Activated naive CD8-positive, alpha-beta T cell (primary cell): ENCODE measurements at regions not wholly inside any gene's neighbourhood (a gene's known extent, or its start where the extent isn't known, plus 50 kb on each side); places are given as distances from the start of the nearest gene placed in this dataset.

Source experiments
- H3K27ac Mint-ChIP-seq: one replicate; pipeline ENCODE4 v1.8.0; 2021; ENCODE audit warnings: mixed read lengths
- H3K27me3 Mint-ChIP-seq: one replicate; pipeline ENCODE4 v1.8.0; 2021; ENCODE audit warnings: mixed read lengths
- H3K36me3 Mint-ChIP-seq: one replicate; pipeline ENCODE4 v1.8.0; 2021; ENCODE audit warnings: mixed read lengths
- H3K4me1 Mint-ChIP-seq: one replicate; pipeline ENCODE4 v1.8.0; 2021; ENCODE audit warnings: low read depth, mixed read lengths
- H3K4me3 Mint-ChIP-seq: one replicate; pipeline ENCODE4 v1.8.0; 2021; ENCODE audit warnings: mild to moderate bottlenecking, mixed read lengths
- H3K9me3 Mint-ChIP-seq: one replicate; pipeline ENCODE4 v1.8.0; 2021; ENCODE audit warnings: low read depth, mixed read lengths

- Mint-ChIP-seq H3K9me3 (no peaks in the 10 kb centered on the region), H3K27me3 (peaks cover 32% of the 10 kb centered on the region), H3K4me1 (no peaks in the 10 kb centered on the region), H3K27ac (no peak overlapping the region), H3K4me3 (no peak overlapping the region), H3K36me3 (no peaks in the 10 kb centered on the region)
Measured at GRCh38 chr2:118296663-118297062, 208.4 kb downstream of the INSIG2 start.

DNA sequence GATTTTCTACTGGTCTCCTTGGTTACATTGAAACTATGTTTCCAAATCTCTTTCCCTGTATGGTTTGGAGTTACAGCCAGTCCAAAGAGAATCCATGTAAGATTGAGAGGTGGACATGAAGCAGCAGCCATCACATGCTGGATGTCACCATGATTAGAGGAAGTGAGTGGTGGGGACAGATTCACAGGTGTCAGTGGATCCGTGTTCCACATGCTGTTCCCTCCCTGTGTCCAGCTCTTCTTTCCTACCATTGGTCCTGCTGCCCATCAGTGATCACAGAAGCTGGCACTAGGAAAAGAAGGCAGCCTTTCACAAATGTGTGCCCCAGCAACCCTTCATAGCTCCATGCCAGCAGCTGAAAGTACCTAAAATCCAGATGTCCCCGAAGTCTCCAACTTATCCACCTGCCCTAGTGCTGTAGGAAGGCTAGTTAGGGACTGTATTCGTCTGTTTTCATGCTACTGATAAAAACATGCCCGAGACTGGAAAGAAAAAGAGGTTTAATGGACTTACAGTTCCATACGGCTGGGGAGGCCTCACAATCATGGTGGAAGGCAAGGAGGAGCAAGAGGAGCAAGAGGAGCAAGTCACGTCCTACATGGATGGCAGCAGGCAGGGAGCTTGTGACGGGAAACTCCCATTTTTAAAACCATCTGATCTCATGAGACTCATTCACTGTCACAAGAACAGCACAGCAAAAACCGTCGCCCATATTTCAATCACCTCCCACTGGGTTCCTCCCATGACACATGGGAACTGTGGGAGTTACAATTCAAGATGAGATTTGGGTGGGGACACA lies 207.5 kb downstream of the INSIG2 start:
- Mint-ChIP-seq H3K27ac (no peak overlapping the region), H3K9me3 (no peaks in the 10 kb centered on the region), H3K36me3 (no peaks in the 10 kb centered on the region)

DNA sequence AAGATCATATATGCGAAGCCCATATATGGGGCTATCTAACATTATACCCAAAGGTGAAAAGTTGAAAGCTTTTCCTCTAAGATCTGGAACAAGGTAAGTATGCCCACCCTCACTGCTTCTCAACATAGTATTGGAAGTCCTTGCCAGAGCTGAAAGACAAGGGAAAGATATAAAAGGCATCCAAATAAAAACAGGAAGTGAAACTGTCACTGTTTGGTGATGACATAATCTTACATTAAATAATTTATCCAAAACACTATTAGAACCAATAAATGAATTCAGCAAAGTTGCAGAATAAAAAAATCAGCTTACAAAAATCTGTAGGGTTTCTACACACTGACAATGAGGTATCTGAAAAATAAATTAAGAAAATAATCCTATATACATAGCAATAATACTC lies 205.8 kb downstream of the INSIG2 start:
- no peaks in the 10 kb centered on the region for H3K36me3 Mint-ChIP-seq
- no peaks in the 10 kb centered on the region for H3K9me3 Mint-ChIP-seq
- no peak overlapping the region for H3K4me3 Mint-ChIP-seq
- no peak overlapping the region for H3K27ac Mint-ChIP-seq
- no peaks in the 10 kb centered on the region for H3K4me1 Mint-ChIP-seq
- H3K27me3 Mint-ChIP-seq: peaks cover 24% of the 10 kb centered on the region

More for the DNA sequence above, 207.5 kb downstream of the INSIG2 start:
- Mint-ChIP-seq H3K4me3 (no peak overlapping the region), H3K4me1 (no peaks in the 10 kb centered on the region), H3K27me3 (peaks cover 31% of the 10 kb centered on the region)

DNA sequence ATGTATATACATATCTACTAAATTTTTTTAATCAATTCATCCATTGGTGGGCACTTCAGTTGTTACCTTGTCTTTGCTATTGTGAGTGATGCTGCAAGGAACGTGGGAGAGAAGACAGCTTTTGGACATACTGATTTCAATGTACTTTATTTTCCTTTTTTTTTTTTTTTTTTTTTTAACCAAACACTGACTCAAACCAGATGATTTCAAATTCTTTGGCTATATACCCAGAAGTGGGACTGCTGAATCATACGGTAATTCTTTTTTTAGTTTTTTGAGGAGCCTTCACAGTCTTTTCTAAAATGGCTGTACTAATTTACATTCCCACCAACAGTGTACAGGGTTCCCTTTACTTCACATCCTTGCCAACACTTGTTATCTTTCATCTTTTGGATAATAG lies 204.7 kb downstream of the INSIG2 start:
- no peaks in the 10 kb centered on the region for H3K9me3 Mint-ChIP-seq
- H3K4me3 Mint-ChIP-seq: no peak overlapping the region
- no peaks in the 10 kb centered on the region for H3K36me3 Mint-ChIP-seq
- peaks cover 18% of the 10 kb centered on the region for H3K27me3 Mint-ChIP-seq
- H3K4me1 Mint-ChIP-seq: no peaks in the 10 kb centered on the region
- no peak overlapping the region for H3K27ac Mint-ChIP-seq

GRCh38 chr2:118291251-118291880 lies 203.1 kb downstream of the INSIG2 start:
- Mint-ChIP-seq H3K4me3 (no peak overlapping the region), H3K4me1 (no peaks in the 10 kb centered on the region), H3K36me3 (no peaks in the 10 kb centered on the region), H3K27me3 (peaks cover 15% of the 10 kb centered on the region), H3K27ac (no peak overlapping the region), H3K9me3 (no peaks in the 10 kb centered on the region)

DNA sequence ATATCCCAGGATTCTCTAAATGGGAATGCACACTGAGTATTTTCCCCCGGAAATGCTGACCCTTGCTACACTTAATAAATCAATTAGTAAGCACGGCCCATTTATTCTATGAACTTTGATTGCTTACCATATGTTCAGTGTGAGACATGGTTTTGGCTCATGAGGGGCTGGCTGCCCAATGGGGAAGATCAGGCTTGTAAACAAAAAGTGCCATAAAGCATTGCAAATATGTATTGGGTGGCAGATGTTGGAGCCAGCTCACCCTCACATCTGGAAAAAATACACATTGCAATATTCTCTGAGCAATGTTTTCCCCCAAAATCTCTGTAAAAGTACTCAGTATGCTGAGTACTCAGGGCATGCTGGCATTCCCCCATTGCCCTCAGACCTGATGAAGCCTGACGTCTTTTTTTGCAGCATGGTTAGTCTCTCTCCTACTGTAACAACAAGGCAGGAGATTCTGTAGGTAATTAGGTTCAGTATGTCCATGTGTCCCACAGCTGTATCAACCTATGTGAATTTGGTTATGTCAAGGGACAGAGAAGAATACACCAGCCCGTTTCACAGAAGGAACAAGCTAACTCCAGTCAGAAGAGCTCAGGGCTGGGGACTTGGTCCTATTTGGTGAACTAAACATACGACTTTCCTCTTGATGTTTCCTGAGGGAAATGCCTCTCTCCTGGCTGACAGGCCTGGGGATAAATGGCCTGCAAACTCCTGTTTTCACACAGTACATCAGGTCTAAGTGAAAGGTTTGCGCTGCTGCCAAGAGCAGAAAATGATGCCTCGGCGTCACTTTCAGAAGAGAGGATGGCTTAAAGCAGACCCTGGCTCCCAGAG lies 202.4 kb downstream of the INSIG2 start:
- Mint-ChIP-seq H3K9me3 (no peaks in the 10 kb centered on the region), H3K27ac (no peak overlapping the region), H3K27me3 (peaks cover 11% of the 10 kb centered on the region), H3K4me3 (no peak overlapping the region), H3K4me1 (no peaks in the 10 kb centered on the region), H3K36me3 (no peaks in the 10 kb centered on the region)

GRCh38 chr2:118279005-118279404 lies 190.7 kb downstream of the INSIG2 start:
- Mint-ChIP-seq H3K9me3 (no peaks in the 10 kb centered on the region), H3K27me3 (peaks cover 17% of the 10 kb centered on the region)

GRCh38 chr2:118278046-118278445 lies 189.8 kb downstream of the INSIG2 start:
- H3K9me3 Mint-ChIP-seq: no peaks in the 10 kb centered on the region
- no peak overlapping the region for H3K27ac Mint-ChIP-seq
- peaks cover 17% of the 10 kb centered on the region for H3K27me3 Mint-ChIP-seq
- no peaks in the 10 kb centered on the region for H3K36me3 Mint-ChIP-seq
- H3K4me1 Mint-ChIP-seq: no peaks in the 10 kb centered on the region
- H3K4me3 Mint-ChIP-seq: no peak overlapping the region

More at GRCh38 chr2:118279005-118279404, 190.7 kb downstream of the INSIG2 start:
- Mint-ChIP-seq H3K27ac (no peak overlapping the region), H3K4me3 (no peak overlapping the region), H3K4me1 (no peaks in the 10 kb centered on the region), H3K36me3 (no peaks in the 10 kb centered on the region)

DNA sequence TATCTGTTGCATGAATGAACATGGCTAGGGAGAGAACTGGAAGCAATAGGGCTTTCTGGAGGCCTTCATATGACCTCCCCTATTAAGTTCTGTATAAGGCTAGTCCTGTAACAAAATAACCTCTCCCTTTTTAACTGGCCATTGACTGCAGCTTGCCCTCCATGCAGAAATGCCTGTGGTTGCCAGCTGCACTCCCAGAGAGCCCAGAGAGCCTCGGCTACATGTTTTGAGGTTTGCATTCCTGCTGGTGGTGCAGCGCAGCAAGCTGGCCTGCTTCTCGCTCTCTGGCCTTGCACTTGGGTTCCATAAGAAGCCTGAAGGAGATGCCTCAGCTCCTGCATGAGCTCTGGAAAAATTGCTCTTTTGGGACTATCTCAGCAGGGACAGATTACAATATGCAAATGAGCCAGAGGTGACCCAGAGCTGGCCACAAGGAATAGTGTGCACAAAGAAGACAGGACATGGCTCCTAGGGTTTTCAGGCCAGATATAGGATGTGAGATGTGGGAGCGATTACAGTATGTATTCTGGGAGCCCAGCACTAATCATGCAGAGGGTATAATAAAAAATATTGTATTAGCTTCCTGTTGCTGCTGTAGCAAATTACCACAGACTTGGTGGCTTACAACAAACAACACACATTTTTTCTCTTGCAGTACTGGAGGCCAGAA lies 186.7 kb downstream of the INSIG2 start:
- Mint-ChIP-seq H3K4me3 (no peak overlapping the region), H3K27me3 (peaks cover 16% of the 10 kb centered on the region), H3K27ac (no peak overlapping the region), H3K4me1 (no peaks in the 10 kb centered on the region), H3K36me3 (no peaks in the 10 kb centered on the region), H3K9me3 (no peaks in the 10 kb centered on the region)

- H3K27me3 Mint-ChIP-seq: peaks cover 8% of the 10 kb centered on the region
- no peak overlapping the region for H3K4me3 Mint-ChIP-seq
- H3K9me3 Mint-ChIP-seq: no peaks in the 10 kb centered on the region
- H3K27ac Mint-ChIP-seq: no peak overlapping the region
- no peaks in the 10 kb centered on the region for H3K4me1 Mint-ChIP-seq
- H3K36me3 Mint-ChIP-seq: no peaks in the 10 kb centered on the region
Measured at GRCh38 chr2:118272391-118272790, 184.1 kb downstream of the INSIG2 start.

GRCh38 chr2:118269408-118270051 lies 181.3 kb downstream of the INSIG2 start:
- H3K9me3 Mint-ChIP-seq: no peaks in the 10 kb centered on the region
- peaks cover 7% of the 10 kb centered on the region for H3K27me3 Mint-ChIP-seq
- no peaks in the 10 kb centered on the region for H3K4me1 Mint-ChIP-seq
- no peaks in the 10 kb centered on the region for H3K36me3 Mint-ChIP-seq
- no peak overlapping the region for H3K4me3 Mint-ChIP-seq
- no peak overlapping the region for H3K27ac Mint-ChIP-seq

DNA sequence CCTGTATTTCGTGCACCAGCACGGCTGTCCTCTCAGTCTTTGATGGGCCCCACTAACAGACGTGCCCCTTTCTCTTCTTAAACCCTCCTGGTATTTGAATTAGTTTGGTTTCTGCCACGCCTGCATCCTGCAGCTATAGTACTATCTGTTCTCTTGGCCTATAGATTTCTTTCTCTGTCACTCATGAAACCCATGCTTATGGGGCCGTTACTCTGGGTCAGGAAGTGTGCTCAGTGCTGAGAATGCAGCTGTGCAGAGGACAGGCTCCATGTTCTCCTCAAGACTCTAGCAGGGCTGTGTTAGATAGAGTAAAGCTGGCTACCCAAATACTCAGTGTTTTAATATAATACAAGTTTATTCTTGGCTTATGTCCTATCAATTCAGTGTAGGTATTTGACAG lies 180.0 kb downstream of the INSIG2 start:
- Mint-ChIP-seq H3K9me3 (no peaks in the 10 kb centered on the region), H3K36me3 (no peaks in the 10 kb centered on the region), H3K27me3 (peaks cover 6% of the 10 kb centered on the region), H3K4me3 (no peak overlapping the region), H3K4me1 (no peaks in the 10 kb centered on the region), H3K27ac (no peak overlapping the region)

DNA sequence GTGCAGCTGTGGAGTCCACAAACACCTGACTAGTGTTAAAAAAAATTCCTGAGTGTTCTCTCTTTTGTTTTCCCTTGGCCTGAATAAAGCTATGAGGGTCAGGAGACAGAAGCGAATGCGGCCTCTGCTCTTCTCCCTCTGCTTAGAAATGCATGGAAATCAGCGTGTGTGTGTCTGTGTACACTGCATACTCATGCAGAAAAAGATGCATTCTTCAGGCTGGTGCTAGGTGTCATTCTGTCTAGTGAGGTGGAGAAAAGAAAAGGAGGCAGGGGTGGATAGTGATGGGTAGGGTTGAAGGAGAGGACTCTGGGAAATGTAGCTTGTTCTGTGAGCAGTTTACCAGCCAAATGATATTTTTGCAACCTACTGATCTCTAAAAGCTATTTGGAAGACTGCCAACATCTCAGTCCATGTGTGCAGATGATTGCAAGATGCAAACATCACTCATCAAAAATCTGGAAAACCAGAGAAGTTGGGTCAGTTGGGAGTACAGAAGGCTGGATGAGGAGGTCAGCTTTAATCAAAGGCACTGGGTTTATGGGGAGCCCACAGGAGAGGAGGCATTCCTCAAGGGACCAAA lies 177.7 kb downstream of the INSIG2 start:
- Mint-ChIP-seq H3K27me3 (peaks cover 7% of the 10 kb centered on the region), H3K4me1 (no peaks in the 10 kb centered on the region), H3K9me3 (no peaks in the 10 kb centered on the region), H3K4me3 (no peak overlapping the region), H3K36me3 (no peaks in the 10 kb centered on the region), H3K27ac (no peak overlapping the region)
